HG03521 (cell line): ENCODE measurements at regions not wholly inside any gene's neighbourhood (a gene's known extent, or its start where the extent isn't known, plus 50 kb on each side); places are given as distances from the start of the nearest gene placed in this dataset.

Experiments used
- ATAC-seq: cut with Tn5 transposase; IDR thresholded peaks from one replicate; pipeline ENCODE4 v1.9.1; 2021; ENCODE audit warnings: mild to moderate bottlenecking, moderate library complexity; ENCODE audit not compliant: unreplicated experiment

GRCh38 chr4:184879271-184879670 lies 53.5 kb upstream of the ACSL1 start:
- no peak for ATAC-seq

- ATAC-seq: no peak
Observed at GRCh38 chr4:184882276-184882675, 56.5 kb upstream of the ACSL1 start.

- no peak for ATAC-seq
Observed at GRCh38 chr4:184883024-184883423, 57.3 kb upstream of the ACSL1 start.

- ATAC-seq: no peak
Observed at GRCh38 chr4:184884883-184885282, 59.1 kb upstream of the ACSL1 start.

GRCh38 chr4:184885602-184886001 lies 59.8 kb upstream of the ACSL1 start:
- no peak for ATAC-seq

GRCh38 chr4:184887333-184887732 lies 61.6 kb upstream of the ACSL1 start:
- ATAC-seq: no peak

- no peak for ATAC-seq
Observed at GRCh38 chr4:184887947-184888346, 62.2 kb upstream of the ACSL1 start.

GRCh38 chr4:184889666-184890335 lies 64.0 kb upstream of the ACSL1 start:
- no peak for ATAC-seq

- no peak for ATAC-seq
Observed at GRCh38 chr4:184890499-184890898, 64.7 kb upstream of the ACSL1 start.

GRCh38 chr4:184891816-184892397 lies 66.1 kb upstream of the ACSL1 start:
- no peak for ATAC-seq

- ATAC-seq: no peak
Observed at GRCh38 chr4:184892999-184893398, 67.2 kb upstream of the ACSL1 start.

- ATAC-seq: no peak
Observed at GRCh38 chr4:184893801-184894571, 68.2 kb upstream of the ACSL1 start.

- ATAC-seq: no peak
Observed at GRCh38 chr4:184895012-184895695, 69.4 kb upstream of the ACSL1 start.

- peak; percentile 53 for ATAC-seq
Observed at GRCh38 chr4:184896868-184897715, 71.3 kb upstream of the ACSL1 start.

GRCh38 chr4:184897895-184898294 lies 72.1 kb upstream of the ACSL1 start:
- ATAC-seq: no peak

- ATAC-seq: no peak
Observed at GRCh38 chr4:184898793-184899192, 73.0 kb upstream of the ACSL1 start.

GRCh38 chr4:184899261-184900134 lies 73.7 kb upstream of the ACSL1 start:
- no peak for ATAC-seq

- ATAC-seq: no peak
Observed at GRCh38 chr4:184900184-184900583, 74.4 kb upstream of the ACSL1 start.

- ATAC-seq: no peak
Observed at GRCh38 chr4:184902550-184902949, 76.8 kb upstream of the ACSL1 start.
